HG02938 (cell line): ENCODE measurements at regions not wholly inside any gene's neighbourhood (a gene's known extent, or its start where the extent isn't known, plus 50 kb on each side); places are given as distances from the start of the nearest gene placed in this dataset.

Source experiments
- ATAC-seq: cut with Tn5 transposase; IDR thresholded peaks from one replicate; pipeline ENCODE4 v1.9.1; 2021; ENCODE audit warnings: mild to moderate bottlenecking, moderate library complexity; ENCODE audit not compliant: unreplicated experiment

DNA sequence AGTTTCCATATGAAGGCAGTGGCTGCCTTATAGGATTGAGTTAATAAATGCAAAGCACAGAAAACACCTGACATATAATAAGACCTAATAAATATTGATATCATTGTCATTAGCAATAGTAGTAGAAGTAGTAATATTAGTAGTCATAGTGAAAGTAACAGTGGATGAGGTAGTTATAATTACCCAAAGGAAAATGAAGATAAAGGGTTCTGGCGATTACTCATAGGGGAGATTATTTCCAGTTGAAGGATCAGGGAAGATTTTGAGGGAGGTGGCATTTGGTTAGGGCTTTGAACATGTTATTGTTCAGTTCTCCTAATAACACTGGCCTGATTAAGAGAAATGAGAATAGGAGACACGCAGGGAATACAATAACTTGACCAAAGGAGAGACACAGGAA lies 131.9 kb upstream of the GPRIN3 start:
- ATAC-seq = no peak

GRCh38 chr4:89438102-89438831 lies 130.7 kb upstream of the GPRIN3 start:
- ATAC-seq = peak; percentile 83

- peak; percentile 65 for ATAC-seq
These were observed 126.9 kb upstream of the GPRIN3 start for GRCh38 chr4:89434364-89434988.

- ATAC-seq = no peak
These were observed 120.2 kb upstream of the GPRIN3 start for GRCh38 chr4:89427782-89428181.

- ATAC-seq = no peak
These were observed 117.4 kb upstream of the GPRIN3 start for GRCh38 chr4:89425023-89425422.

GRCh38 chr4:89422441-89422990 lies 114.9 kb upstream of the GPRIN3 start:
- ATAC-seq = no peak

GRCh38 chr4:89420507-89420906 lies 112.9 kb upstream of the GPRIN3 start:
- ATAC-seq = no peak

GRCh38 chr4:89419111-89419695 lies 111.6 kb upstream of the GPRIN3 start:
- no peak for ATAC-seq

- no peak for ATAC-seq
These were observed 109.4 kb upstream of the GPRIN3 start for GRCh38 chr4:89416960-89417359.

- ATAC-seq = no peak
These were observed 105.9 kb upstream of the GPRIN3 start for GRCh38 chr4:89413518-89413917.

DNA sequence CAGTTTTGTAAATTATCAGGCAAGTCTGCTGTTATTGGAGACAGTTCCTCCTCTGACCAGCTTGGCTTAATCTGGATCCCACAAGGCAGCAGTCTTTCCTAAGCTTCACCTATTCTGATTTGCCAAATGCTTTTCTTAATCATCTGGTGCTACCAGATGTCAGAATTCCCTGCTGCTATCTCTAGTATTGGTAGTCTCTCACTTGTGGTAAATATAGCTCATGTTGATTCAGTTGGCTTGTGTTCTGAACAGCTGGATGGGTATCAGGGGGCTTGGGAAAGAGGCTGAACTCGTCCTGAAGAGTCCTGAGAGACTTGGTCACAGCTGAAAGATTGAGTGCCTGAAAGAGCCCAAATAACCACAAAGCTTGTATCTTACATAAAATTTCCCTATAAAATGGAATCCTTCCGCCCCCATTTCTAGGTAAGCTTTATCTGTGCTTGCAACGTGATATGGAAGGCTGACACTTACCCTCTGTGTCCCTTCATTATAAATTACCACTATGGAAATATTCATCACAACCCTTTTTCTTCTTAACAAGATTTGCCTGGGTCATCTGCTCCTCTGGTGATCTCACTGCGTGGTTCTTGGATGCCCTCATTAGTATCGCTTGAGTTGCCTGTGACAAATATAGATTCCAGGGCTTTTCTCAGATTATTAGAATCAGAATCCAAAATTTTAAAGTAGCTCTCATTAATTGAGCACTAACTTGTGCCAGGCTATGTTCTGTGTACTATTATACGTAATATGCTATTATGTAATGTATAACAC lies 104.1 kb upstream of the GPRIN3 start:
- no peak for ATAC-seq

DNA sequence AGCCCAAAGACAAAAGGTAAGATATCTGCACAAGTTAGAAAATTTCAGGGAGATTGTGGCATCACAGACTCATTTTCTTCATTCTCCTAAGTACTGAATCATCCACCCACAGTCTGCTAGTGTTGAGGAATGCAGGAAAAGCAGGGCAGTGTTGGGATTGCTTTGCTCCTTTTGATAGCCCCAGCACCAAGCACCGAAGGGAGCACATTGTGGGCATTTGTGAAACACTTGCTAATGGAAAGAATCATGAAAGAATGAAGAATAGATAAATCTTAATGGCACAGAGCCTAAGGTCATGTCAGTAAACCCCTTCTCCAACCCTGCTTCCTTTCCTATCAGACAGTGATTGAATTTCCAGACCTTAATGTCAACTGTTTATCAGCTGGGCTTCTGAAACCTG lies 103.1 kb upstream of the GPRIN3 start:
- ATAC-seq = no peak

DNA sequence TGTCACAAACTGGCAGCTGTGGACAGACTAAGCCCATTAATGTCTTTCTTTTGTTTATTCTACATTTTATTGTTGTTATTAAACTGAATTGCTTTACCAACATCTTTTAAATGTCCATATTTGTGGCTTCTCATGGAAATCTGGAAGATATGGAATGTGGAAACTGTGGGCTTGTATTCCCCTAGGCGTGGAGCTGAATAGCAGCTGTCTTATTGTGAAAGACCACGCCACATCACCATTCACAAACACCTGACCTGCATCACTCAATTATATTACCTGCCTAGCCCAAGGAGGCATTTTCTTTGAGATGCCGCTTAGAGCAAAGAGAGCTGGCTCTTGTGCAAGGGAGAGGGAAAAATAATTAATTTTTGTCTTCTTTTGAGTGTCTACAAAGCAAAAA lies 96.9 kb upstream of the GPRIN3 start:
- ATAC-seq = no peak

GRCh38 chr4:89403826-89404225 lies 96.2 kb upstream of the GPRIN3 start:
- ATAC-seq = no peak

DNA sequence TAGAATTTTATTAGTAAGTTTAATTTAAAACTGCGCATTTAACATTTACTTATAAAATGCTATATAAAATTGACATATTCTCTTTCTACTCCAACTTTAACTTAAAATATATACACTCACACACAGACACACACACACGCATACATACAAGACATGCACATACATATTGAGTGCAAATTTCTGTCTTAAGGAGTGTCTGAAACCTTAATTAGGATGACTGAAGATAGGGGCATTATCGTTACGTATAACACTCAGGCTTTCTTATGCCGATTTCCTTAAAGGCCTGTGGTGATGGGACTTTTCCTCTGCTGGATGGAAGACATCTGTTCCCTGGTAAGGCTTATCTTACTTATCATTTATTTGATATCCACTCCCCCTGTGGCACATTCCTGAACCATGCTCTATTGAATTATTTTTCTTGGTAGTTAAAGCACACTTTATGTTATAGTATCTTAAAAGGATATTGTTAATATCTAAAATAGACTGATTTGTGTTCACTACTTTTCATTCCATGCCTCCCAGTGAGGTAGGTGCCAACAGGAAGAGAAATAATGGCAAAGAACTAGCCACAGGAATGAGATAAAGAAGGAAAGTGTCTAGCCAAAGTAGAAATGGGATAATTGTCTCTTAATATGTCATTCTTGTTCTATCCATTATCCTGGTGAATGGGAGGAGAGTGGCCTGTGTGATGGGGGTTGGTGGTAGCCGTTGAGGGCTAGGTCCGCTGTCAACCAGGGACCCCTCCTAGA lies 92.9 kb upstream of the GPRIN3 start:
- ATAC-seq = no peak

DNA sequence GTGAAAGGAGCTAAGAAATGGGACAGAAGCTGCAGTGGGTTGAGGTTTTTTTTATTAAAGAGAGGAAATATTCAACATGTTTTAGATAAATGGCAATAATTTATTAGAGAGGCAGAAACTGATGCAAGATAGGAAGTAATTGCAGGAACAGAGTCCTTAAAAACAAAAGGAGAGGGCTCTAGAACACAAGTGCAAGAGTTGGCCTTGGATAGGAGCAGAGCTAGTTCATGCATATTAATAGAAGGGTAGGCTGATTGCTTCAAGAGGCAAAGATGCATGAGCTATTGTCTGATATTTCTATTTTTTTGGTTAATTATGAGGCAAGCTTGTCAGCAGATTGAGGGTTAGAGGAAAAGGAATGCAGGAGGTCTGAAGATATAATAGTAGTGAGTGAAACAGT lies 91.0 kb upstream of the GPRIN3 start:
- no peak for ATAC-seq

GRCh38 chr4:89398146-89398545 lies 90.5 kb upstream of the GPRIN3 start:
- ATAC-seq = no peak

GRCh38 chr4:89397441-89397840 lies 89.8 kb upstream of the GPRIN3 start:
- ATAC-seq = no peak

- ATAC-seq = no peak
These were observed 74.8 kb upstream of the GPRIN3 start for GRCh38 chr4:89382439-89382838.

DNA sequence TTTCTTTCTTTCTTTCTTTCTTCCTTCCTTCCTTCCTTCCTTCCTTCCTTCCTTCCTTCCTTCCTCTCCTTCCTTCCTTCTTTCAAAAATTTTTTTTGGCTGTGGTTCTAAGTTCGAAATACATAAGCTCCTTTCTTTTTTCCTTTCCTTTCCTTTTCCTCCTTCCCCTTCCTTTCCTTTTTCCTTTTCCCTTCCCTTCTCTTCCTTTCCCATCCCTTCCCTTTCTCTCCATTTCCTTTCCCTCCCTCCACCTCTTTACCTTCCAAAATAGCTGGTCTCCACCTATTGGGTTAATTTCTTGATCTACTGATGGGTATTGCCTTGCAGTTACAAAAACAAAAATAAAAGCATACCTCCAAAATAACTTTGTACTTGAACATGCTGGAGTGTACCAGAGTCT lies 73.4 kb upstream of the GPRIN3 start:
- ATAC-seq = no peak
